ENCODE measurements at regions not wholly inside any gene's neighbourhood (a gene's known extent, or its start where the extent isn't known, plus 50 kb on each side); places are given as distances from the start of the nearest gene placed in this dataset.

DNA sequence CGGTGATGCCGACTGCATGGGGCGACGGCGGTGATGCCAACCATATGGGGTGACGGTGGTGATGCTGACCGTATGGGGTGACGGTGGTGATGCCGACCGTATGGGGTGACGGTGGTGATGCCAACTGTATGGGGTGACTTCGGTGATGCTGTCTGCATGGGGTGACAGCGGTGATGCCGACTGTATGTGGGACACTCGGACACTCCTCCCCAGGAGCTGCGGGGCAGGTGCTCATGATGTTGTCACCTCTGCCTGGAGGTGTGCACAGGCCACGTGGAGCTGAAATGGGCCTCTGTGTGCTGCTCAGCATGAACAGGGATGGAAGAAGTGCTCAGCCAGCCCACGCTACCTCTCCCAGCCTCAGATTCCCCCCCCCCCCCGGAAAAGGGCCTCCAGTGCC lies 171.8 kb downstream of the OLFM1 start:
- ATAC-seq (ENCODE audit: poor library complexity) (no peak), DNase-seq (no peak)
- intact Hi-C loops (cut with DNase I): no loop called here

DNA sequence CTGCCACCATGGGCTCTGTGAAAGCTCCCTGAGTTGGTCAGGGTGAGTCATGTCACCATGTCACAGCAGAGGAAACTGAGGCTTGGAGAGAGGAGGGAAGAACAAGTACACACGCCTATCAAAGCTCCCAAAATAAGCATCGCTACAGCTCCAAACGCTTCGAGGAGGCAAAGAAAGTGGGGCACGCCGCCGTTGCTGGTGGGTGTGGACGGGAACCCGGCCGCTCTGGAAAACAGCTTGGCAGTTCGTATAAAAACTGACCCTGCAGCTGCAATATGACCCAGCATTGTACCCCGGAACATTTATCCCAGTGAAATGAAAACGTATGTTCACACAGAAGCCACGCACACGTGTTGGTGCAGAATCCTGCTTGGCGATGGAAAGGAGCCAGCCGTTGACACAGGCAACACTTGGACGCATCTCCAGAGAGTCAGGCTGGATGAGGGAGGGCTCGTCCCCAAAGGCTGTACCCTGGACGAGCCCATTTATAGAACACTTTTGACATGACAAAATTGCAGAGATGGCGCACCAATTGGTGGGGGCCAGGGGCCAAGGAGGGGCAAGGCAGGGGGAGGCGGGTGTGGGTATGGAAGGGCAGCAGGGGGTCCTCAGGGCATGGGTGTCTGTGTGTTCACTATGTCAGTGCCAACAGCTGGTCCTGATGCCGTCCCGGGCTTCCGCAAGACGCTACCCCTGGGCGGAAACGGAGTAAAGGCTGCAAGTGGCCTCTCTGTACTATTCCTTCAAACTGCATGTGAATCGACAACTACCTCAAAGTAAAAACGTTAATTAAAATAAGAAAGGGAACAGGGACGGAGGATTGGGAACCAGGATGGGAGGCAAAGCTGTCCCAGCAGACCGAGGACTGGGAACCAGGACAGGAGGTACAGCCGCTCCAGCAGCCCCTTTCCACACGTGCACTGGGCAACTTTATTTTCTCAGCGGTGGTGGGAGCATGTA lies 173.0 kb downstream of the OLFM1 start:
- intact Hi-C loops (cut with DNase I): no loop called here
- DNase-seq: no peak
- no peak for ATAC-seq (ENCODE audit: poor library complexity)

DNA sequence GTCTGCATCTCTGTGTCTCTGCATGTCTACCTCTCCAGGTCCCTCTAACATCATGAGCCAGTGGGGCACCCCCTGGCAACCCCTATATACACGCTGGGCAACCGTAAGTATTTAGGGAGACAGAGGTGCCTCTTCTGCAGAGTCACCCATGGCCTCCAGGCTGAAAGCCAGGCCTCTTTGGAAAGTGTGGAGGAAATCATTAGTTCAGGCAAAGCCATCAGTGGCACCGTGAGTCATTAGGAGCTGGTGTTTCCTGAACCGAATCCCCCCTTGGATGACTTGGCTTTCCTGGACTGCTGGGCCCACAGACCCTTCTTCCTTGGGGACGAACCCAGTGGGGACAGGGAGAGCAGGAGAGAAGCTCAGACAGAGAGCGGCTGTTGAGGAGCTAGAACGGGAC lies 174.8 kb downstream of the OLFM1 start:
- no peak for DNase-seq
- intact Hi-C loops (cut with DNase I): no loop called here

DNA sequence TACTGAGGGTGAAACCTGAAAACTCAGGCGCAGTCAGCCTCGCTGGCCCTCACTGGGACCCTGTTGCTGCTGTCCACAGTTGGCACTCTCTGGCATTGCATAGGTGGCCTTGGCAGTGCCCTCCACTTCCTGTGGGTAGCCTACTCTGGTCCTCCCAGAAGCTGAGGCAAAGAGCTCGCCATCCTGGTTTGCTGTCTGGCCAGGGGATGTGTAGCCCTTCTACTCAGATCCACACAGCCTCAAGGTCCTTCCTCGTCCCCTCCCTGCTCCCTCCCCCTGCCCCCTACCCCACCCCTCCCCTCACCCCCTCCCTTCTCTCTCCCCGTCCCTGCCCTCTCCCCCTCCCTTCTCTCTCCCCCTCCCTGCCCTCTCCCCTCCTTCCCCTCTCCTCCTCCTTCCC lies 176.0 kb downstream of the OLFM1 start:
- DNase-seq (no peak), ATAC-seq (ENCODE audit: poor library complexity) (no peak)
- intact Hi-C loops (cut with DNase I): no loop called here

More for the DNA sequence above, 174.8 kb downstream of the OLFM1 start:
- ATAC-seq (ENCODE audit: poor library complexity): no peak

DNA sequence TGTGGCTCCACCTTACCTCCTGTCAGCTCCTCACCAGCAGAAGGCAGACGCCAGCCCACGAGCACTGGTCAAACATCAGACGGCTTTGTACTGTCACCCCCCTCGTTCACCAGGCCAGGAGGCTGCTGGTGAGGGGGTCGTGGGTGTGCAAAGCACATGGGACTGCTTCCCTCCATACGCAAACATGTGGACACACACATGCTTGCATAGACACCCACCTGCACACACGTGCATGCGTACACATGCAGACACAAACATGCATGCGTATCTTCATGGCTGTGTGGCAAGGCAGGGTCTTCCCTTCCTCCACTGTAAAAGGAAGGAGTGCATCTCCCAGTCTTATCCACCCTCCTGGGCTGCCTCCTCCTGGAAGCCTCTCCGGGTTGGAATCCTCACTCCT lies 178.5 kb downstream of the OLFM1 start:
- intact Hi-C loops (cut with DNase I): no loop called here
- no peak for DNase-seq
- ATAC-seq (ENCODE audit: poor library complexity): no peak

DNA sequence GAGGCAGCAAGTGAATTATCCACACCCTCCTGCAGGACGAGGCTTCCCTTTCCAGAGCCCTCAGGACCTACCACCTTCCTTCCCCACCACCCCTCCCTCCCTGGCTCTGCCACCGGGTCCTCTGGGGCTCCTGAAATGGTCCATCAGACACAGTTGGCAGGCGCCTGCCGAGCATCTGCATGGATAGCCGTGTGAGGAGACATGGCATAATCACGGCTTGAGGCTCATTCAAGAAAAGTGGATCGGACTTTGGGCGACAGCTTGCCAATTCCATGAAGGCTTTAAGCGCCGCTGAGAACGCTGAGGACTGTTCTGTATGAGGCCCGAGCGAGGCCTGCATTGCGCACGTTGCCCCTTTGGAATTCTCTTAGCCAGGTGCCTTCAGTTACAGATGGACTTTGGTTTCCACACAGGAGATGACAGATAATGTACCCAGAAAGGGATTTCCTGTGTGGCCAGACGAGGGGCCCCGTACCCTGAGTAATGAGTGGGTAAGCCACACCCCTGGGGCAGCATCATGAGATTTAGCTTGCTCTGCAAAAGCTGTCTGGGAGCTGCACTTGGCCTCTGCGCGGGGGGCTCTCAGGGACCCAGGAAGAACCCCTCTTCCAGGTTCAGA lies 179.8 kb downstream of the OLFM1 start:
- intact Hi-C loops (cut with DNase I): no loop called here
- ATAC-seq (ENCODE audit: poor library complexity): no peak

DNA sequence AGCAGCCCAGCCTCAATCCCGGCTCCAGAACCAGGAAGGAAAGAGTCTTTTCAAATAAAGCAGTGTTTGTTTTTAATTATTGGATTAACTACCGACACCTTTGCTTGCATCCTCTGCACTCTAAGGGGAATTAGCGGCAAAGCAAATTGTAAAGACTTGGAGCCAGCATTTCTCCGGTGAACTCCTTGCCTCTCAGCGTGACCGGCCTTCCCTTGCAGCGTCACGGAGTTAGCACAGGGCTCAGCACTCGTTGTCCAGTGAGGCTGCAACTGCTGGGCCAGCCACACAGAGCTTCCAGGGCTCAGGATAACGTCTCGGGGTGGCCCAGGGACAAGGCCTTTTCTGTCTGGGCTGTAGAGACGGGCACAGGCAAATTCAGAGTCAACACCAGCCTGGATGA lies 180.6 kb downstream of the OLFM1 start:
- intact Hi-C loops (cut with DNase I): no loop called here
- DNase-seq (no peak), ATAC-seq (ENCODE audit: poor library complexity) (no peak)

More for the DNA sequence above, 179.8 kb downstream of the OLFM1 start:
- DNase-seq: no peak

DNA sequence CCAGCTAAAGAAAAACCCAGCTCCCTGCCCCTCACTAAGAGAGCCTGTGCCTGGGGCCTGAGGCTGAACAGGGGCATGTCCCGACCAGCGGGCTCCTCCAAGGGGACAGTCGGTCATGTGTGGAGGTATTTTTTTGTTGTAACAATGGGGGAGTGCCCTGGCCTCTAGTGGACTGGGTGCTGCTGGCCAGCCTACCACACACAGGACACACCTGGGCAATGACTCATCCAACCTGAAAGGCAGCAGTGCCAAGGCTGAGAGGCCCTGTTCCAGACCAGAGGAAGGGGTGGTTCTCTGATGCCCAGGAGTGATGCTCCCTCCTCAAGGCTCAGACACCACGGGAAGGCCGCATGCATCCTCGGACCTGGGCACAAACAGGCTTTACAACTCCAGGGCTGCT lies 181.5 kb downstream of the OLFM1 start:
- DNase-seq (no peak), ATAC-seq (ENCODE audit: poor library complexity) (no peak)
- intact Hi-C loops (cut with DNase I): no loop called here

DNA sequence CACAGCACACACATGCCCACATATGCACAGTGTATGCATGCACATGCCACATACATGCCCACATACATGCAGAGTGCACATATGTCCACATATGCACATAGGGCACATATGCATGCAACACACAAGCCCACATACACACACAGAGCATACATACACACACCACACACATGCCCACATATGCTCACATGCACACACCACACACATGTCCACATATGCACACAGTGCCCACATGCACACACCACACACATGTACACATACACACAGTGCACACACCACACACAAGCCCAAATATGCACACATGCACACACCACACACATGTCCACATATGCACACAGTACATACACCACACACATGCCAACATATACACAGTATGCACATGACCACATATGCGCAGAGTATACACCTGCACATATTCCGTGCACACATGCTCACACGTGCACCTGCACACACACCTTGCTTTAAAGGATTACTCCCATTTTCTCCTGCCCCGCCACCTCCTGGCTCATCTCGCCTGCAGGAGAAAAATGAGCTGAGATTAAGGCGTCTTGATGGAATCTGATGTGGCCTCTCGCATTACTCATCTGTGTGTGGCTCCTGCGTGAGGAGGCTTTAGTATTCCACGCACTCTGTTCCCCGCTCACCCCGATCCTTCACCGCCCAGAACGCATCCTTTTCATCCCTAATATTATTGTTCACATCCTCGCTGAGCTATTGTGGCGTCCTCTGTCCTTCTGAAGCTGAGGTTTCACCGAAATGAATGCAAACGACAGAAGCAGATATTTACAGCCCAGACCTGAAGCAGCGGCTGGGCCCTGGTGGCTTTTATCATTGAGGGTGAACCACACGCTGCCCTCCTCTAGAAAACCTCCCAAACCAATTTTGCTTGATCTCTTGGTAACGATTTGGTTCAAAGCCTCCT lies 182.7 kb downstream of the OLFM1 start:
- DNase-seq (no peak), ATAC-seq (ENCODE audit: poor library complexity) (no peak)
- intact Hi-C loops (cut with DNase I): no loop called here

DNA sequence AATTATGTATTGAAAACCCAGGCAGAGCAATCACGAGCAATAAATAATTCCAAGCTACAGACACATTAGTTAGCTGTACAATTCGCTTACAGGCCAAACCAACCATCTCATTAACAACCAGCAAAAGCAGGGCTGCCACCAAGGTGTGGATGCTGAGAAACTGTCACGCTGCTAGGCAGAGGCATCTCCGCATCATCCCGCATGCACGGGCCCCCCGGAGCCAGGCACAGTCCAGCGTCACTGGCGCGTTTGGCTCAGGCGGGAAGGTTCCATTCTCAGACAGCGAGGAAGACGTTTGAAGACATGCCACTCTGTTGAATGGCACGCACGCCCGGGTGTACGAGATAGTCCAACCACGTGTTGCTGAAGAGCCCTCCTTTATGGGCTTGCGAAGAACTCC lies 184.0 kb downstream of the OLFM1 start:
- intact Hi-C loops (cut with DNase I): no loop called here
- ATAC-seq (ENCODE audit: poor library complexity) (no peak), DNase-seq (no peak)

DNA sequence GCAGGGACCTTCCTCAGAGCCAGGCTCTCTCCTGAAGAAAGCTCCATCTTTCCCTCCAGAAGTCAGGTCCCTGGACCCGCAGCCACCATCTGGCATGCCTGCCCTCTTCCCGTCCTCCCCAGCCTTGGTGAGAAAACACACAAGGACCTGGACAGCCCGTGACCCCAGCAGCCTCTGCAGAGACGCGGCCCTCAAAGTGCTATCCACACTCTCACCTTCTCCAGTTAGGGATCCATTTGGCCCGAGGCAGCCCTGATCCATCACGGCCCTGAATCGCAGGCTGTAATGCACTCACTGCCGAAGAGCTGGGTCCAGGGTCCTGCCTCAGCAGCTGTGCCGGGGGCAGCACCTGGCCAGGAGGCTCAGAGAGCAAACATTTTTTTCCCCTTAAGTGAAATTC lies 185.1 kb downstream of the OLFM1 start:
- ATAC-seq (ENCODE audit: poor library complexity) (no peak), DNase-seq (no peak)
- intact Hi-C loops (cut with DNase I): no loop called here

DNA sequence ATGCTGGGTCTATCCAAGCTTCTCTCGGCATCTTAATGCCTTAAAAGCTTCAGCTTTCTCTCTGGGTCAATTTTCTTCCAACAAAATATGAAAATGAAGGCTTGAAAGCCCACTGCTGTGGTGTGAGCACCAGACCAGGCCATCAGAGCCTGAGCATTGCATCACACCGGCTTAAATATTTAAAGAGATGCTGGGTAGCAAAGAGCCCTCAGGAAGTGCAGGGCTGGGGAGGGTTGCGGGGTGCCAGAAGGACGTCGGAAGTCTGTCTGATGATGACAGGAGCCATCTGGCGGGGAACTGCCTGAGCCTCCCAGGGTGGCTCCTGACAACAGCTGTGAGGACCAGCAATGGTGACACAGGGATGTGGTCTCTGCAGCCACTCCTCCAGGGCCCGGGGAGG lies 185.5 kb downstream of the OLFM1 start:
- DNase-seq (no peak), ATAC-seq (ENCODE audit: poor library complexity) (no peak)
- intact Hi-C loops (cut with DNase I): no loop called here

DNA sequence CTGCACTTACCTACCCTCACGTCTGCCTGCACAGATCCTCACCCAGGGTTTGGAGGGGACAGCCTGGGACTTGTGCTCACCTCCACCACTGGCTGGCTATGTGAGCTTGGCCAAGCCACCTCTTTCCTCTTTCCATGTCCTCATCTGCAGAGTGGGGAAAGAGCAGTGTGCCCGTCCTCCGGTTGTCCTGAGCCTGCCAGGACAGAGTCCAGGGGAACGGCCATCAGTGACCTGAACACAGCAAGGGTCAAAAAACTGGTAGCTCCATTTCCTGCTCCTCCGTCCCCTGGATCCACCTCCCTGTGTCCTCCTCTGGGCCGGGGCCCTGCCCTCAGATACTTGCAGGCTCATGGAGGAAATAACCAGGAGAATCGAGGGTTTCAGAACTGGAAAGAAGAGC lies 187.7 kb downstream of the OLFM1 start:
- intact Hi-C loops (cut with DNase I): no loop called here
- ATAC-seq (ENCODE audit: poor library complexity) (no peak), DNase-seq (no peak)

DNA sequence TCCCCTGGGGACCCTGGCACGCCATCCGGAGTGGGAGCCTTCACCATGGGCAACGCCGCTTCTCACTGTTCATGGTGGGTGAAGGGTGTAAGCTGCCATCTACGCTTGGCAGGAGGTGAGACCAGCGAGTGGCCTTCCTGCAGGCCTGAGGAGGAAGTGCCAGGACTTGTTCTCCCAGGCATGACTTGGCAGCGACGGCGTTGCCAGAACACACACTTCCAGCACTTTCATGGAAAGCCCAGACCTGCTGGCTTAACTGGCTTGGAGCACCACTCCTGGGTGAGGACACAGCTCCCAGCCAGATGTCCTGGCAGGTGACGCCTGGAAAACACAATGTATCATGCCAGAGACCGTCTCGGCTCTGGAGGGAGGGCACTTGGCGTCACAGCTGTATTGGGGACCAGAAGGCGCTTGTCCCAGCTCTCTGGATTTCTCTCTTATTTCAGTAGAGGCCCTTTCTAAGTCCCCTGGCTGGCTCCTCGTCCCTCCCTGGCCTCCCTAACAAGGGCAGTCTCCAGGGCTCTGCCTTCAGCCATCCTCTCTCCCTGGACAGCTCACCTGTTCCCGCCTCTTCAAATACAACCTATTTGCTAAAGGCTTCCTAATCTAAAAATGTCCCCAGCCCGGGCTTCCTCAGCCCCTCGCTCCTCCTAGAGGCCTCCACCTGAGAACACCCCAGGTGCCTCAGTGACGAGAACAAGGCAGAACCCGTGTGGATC lies 188.3 kb downstream of the OLFM1 start:
- DNase-seq: peak; percentile 50
- ATAC-seq (ENCODE audit: poor library complexity): peak; percentile 80
- intact Hi-C loops (cut with DNase I): no loop called here

DNA sequence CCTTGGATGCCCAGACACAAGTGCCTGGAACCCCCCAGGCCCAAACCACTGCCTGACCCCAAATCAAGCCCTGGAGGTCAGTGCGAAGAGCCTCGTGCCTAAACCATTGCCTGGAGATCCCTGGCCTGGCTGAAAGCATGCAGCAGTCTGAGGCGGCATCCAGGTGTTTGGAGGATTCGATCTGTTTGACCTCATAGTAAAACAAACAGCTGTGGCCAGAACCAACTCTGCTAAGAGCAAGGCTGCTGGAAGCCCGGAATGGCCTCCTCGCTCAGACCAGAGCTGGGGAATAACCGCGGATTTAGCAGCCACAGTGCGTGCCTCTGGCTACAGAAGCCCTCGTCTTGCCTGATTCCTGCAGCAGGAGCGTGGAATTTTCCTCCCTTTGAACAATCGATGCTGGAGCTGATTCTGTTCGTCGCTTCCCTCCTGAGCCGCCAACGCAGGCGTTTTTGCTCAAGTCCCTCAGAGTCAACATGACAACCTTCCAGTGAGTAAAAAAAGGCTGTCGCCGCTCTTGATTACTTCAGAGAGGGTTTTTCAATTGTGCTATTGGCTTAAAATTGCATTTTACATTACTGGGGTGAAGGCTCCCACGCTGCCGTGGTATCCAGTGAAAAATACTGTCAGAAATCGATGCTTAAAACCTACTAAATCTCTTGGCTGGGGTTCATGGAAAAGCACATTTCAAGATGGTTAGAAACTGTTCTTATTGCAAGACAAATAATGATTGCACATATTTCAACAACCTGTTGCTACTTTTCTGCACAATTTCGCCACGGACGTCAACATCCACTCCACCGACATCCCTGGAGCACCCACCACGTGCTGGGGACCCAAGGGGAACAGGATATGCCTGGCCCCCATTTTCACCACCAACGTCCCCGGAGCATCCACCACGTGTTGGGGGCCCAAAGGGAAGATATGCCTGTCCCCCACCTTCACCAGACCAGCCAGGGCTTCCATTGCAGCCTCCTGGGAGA lies 190.0 kb downstream of the OLFM1 start:
- ATAC-seq (ENCODE audit: poor library complexity) (no peak), DNase-seq (no peak)
- intact Hi-C loops (cut with DNase I): no loop called here

DNA sequence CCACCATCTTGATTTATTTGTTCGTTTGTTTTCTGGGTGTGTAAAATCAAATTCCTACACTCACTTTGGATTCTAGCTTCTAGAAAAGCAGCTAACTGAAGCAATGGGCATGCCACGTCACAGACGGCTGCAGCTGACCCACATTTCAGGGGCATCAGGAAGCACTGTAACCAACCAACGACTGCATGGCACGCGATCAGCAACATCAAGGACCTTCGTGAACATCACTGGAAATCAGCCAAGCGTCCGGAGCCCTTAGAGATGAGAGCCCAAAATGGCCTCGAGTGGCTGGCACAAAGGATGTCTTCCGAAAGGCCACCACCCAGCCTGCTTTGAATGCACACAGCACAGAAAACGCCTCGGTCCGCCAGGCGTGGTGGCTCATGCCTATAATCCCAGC lies 191.1 kb downstream of the OLFM1 start:
- no peak for ATAC-seq (ENCODE audit: poor library complexity)
- no peak for DNase-seq
- intact Hi-C loops (cut with DNase I): no loop called here

DNA sequence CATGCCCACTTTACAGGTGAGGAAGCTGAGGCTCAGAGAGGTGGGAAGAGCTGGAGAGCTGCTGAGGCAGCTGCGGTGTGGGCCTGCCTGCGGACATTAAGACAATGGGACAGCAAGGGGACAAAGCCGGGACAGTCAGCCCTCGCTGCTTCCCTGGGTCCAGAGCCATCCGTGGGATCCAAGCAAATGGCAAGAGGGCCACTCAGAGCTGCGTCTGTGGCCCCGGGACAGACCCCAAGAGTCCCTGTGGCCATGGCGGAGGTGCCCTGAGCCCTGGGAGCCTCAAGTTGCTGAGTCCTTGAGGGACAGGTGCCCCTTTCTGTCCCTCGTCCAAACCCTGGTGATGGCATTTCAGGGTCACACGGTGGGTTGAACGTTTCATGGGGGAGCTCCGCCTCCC lies 191.9 kb downstream of the OLFM1 start:
- ATAC-seq (ENCODE audit: poor library complexity) (no peak), DNase-seq (no peak)
- intact Hi-C loops (cut with DNase I): no loop called here

Measured in Right ventricle myocardium superior (tissue), 1 donor.